Natural killer cell treated with Interleukin-12 subunit alpha and Interleukin-12 subunit beta and Interleukin-15 and Interleukin-18, amount 100 ng/mL, for 72 hours (primary cell): ENCODE measurements at regions not wholly inside any gene's neighbourhood (a gene's known extent, or its start where the extent isn't known, plus 50 kb on each side); places are given as distances from the start of the nearest gene placed in this dataset.
"Not testable (repeated sequence)": the region's sequence is repeated elsewhere in the genome, so short reads cannot be mapped to it uniquely, and the experiment has no call there.

Experiments used
- ATAC-seq, 2 donors: fragments of 150-1000 bp; cut with Tn5 transposase in 1 of 2; sonication (Bioruptor Pico), chemical (Tn5 transposase) in 1 of 2; 2 replicates each; pipeline ENCODE4 v1.10.0; 2021
- DNase-seq: peaks from one replicate; pipeline ENCODE4 v3.0.0; 2022; ENCODE audit warnings: low spot score
- H3K27ac Mint-ChIP-seq, 2 donors: 1 replicate in 1 of 2; 2 replicates in 1 of 2; pipeline ENCODE4 v1.8.0; 2022; ENCODE audit warnings: mixed read lengths in 2 of 2, mild to moderate bottlenecking in 1 of 2, moderate library complexity in 1 of 2
- H3K27me3 Mint-ChIP-seq, 2 donors: 1 replicate in 1 of 2; 2 replicates in 1 of 2; pipeline ENCODE4 v1.8.0; 2022; ENCODE audit warnings: mixed read lengths in 2 of 2
- H3K36me3 Mint-ChIP-seq: one replicate; pipeline ENCODE4 v1.8.0; 2022; ENCODE audit warnings: mixed read lengths
- H3K4me1 Mint-ChIP-seq, 2 donors: 1 replicate in 1 of 2; 2 replicates in 1 of 2; pipeline ENCODE4 v1.8.0; 2022; ENCODE audit warnings: low read depth in 2 of 2, mixed read lengths in 2 of 2, mild to moderate bottlenecking in 1 of 2
- H3K4me3 Mint-ChIP-seq: one replicate; pipeline ENCODE4 v1.8.0; 2022; ENCODE audit warnings: mixed read lengths
- H3K9me3 Mint-ChIP-seq: 2 replicates; pipeline ENCODE4 v1.8.0; 2022; ENCODE audit warnings: mixed read lengths

DNA sequence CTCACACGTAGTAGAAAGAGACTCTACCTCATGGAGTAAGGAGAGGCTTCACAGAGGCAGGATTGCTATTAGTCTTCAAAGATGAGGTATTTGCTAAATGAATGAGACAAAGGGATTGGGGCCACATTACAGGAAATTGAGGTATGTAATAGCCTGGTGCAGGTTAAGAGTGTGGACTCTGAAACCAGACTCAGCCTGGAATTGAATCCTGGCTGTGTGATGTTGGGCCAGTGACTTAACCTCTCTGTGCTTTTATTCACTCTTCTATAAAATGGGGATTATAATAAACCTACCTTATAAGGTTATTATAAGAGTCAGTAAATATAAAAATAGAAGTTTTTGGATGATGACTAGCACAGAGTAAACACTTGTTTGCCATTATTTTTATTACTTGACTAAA lies 64.7 kb upstream of the ATRNL1 start:
- Mint-ChIP-seq H3K4me1 (no peaks in the 10 kb centered on the region), H3K27ac (no peak overlapping the region), H3K36me3 (no peaks in the 10 kb centered on the region), H3K27me3 (peaks cover 13% of the 10 kb centered on the region in 2 donors), H3K9me3 (no peaks in the 10 kb centered on the region), H3K4me3 (no peak overlapping the region)
- DNase-seq (no peak), ATAC-seq (no peak)

GRCh38 chr10:115029452-115030375 lies 63.5 kb upstream of the ATRNL1 start:
- H3K4me3 Mint-ChIP-seq: no peak overlapping the region
- no peaks in the 10 kb centered on the region for H3K9me3 Mint-ChIP-seq
- ATAC-seq: no peak
- H3K27ac Mint-ChIP-seq: no peak overlapping the region
- no peaks in the 10 kb centered on the region for H3K36me3 Mint-ChIP-seq
- peaks cover 5 to 7% of the 10 kb centered on the region in 2 donors for H3K27me3 Mint-ChIP-seq
- H3K4me1 Mint-ChIP-seq: no peaks in the 10 kb centered on the region
- no peak for DNase-seq

- H3K4me1 Mint-ChIP-seq: no peaks in the 10 kb centered on the region
- H3K27me3 Mint-ChIP-seq: peaks cover 0 to 7% of the 10 kb centered on the region in 2 donors
- DNase-seq: no peak
- H3K9me3 Mint-ChIP-seq: no peaks in the 10 kb centered on the region
- H3K36me3 Mint-ChIP-seq: no peaks in the 10 kb centered on the region
- H3K27ac Mint-ChIP-seq: no peak overlapping the region
- no peak overlapping the region for H3K4me3 Mint-ChIP-seq
- ATAC-seq: peak; percentile 15 to 24
Measured at GRCh38 chr10:115030483-115031200, 62.5 kb upstream of the ATRNL1 start.

DNA sequence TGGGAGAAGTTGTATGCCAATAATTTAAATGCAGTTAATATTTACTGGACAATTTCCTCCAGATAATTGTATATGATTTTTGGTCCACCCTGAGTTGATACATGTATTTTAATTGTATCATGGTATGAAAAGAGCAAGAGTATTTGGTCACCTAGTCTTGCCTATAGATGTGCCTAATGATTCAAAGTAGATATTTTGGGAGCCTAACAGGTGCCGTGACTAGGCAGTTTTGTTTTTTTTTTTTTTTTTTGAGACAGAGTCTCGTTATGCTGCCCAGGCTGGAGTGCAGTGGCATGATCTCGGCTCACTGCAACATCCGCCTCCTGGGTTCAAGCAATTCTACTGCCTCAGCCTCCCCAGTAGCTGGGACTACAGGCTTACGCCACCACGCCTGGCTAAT lies 59.3 kb upstream of the ATRNL1 start:
- Mint-ChIP-seq H3K9me3 (no peaks in the 10 kb centered on the region), H3K4me1 (no peaks in the 10 kb centered on the region), H3K36me3 (no peaks in the 10 kb centered on the region), H3K27ac (no peak overlapping the region), H3K4me3 (no peak overlapping the region), H3K27me3 (peaks cover 0 to 7% of the 10 kb centered on the region in 2 donors)
- ATAC-seq (no peak), DNase-seq (no peak)

DNA sequence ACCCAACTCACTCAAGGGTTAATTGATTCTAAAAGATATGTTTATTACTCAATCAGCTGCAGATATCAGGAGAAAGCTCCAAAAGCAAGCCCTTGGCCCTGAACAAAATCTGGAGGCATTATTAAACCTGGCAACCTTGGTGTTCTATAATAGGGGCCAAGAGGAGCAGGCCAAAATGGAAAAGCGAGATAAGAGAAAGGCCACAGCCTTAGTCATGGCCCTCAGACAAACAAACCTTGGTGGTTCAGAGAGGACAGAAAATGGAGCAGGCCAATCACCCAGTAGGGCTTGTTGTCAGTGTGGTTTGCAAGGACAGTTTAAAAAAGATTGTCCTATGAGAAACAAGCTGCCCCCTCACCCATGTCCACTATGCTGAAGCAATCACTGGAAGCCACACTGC lies 53.4 kb upstream of the ATRNL1 start:
- not testable (repeated sequence) for ATAC-seq, H3K4me1 Mint-ChIP-seq, DNase-seq, H3K4me3 Mint-ChIP-seq, H3K36me3 Mint-ChIP-seq, H3K9me3 Mint-ChIP-seq, H3K27ac Mint-ChIP-seq
- peaks cover 8 to 12% of the 10 kb centered on the region in 2 donors for H3K27me3 Mint-ChIP-seq
